Neural progenitor cell (in vitro differentiated cells): ENCODE measurements at regions not wholly inside any gene's neighbourhood (a gene's known extent, or its start where the extent isn't known, plus 50 kb on each side); places are given as distances from the start of the nearest gene placed in this dataset.

Source experiments
- DNase-seq: peaks from one replicate; pipeline ENCODE4 v3.0.0-alpha.2; 2016; ENCODE audit warnings: low spot score
- H2AFZ ChIP-seq: fragments of 200-600 bp; sonication (generic); replicated peaks from 2 replicates; pipeline ENCODE4 v1.6.1; 2016; ENCODE audit warnings: antibody characterized with exemption
- H3F3A ChIP-seq: fragments of 200-600 bp; sonication (generic); 2 replicates; pipeline ENCODE4 v1.6.1; 2016; ENCODE audit warnings: antibody characterized with exemption, low read depth
- H3K27ac ChIP-seq: fragments of 200-600 bp; sonication (generic); 2 replicates; pipeline ENCODE4 v1.5.1; 2016; ENCODE audit warnings: mild to moderate bottlenecking
- H3K27me3 ChIP-seq: fragments of 200-600 bp; sonication (generic); 2 replicates; pipeline ENCODE4 v1.6.1; 2016; ENCODE audit warnings: mild to moderate bottlenecking, moderate library complexity
- H3K36me3 ChIP-seq: fragments of 200-600 bp; sonication (generic); 2 replicates; pipeline ENCODE4 v1.5.1; 2016
- H3K4me1 ChIP-seq: fragments of 200-600 bp; sonication (generic); 2 replicates; pipeline ENCODE4 v1.6.1; 2016; ENCODE audit warnings: mixed run types
- H3K4me2 ChIP-seq: fragments of 200-600 bp; sonication (generic); 2 replicates; pipeline ENCODE4 v1.6.1; 2016
- H3K4me3 ChIP-seq: fragments of 200-600 bp; sonication (generic); 2 replicates; pipeline ENCODE4 v1.5.1; 2016
- H3K79me2 ChIP-seq: fragments of 200-600 bp; sonication (generic); 2 replicates; pipeline ENCODE4 v1.6.1; 2016; ENCODE audit warnings: low read depth
- H3K9ac ChIP-seq: fragments of 200-600 bp; sonication (generic); 2 replicates; pipeline ENCODE4 v1.6.1; 2016
- H3K9me3 ChIP-seq: fragments of 200-600 bp; sonication (generic); 2 replicates; pipeline ENCODE4 v1.5.1; 2016; ENCODE audit warnings: low read depth
- H4K20me1 ChIP-seq: fragments of 200-600 bp; sonication (generic); 2 replicates; pipeline ENCODE4 v1.6.1; 2016; ENCODE audit warnings: low read depth
- H3K27ac Mint-ChIP-seq: 3 replicates; pipeline ENCODE4 v1.8.0; 2021; ENCODE audit warnings: mixed read lengths
- H3K27me3 Mint-ChIP-seq: 2 replicates; pipeline ENCODE4 v1.8.0; 2022; ENCODE audit warnings: low read depth, mild to moderate bottlenecking, inconsistent platforms, moderate library complexity, mixed read lengths; ENCODE audit not compliant: insufficient read depth
- H3K36me3 Mint-ChIP-seq: 3 replicates; pipeline ENCODE4 v1.8.0; 2021; ENCODE audit warnings: mixed read lengths
- H3K4me1 Mint-ChIP-seq: 3 replicates; pipeline ENCODE4 v1.8.0; 2021; ENCODE audit warnings: mixed read lengths
- H3K4me3 Mint-ChIP-seq: 3 replicates; pipeline ENCODE4 v1.8.0; 2021; ENCODE audit warnings: mild to moderate bottlenecking, moderate library complexity, mixed read lengths
- H3K9me3 Mint-ChIP-seq: 3 replicates; pipeline ENCODE4 v1.8.0; 2020; ENCODE audit warnings: mixed read lengths
- CTCF ChIP-seq: fragments of 200-600 bp; sonication (generic); IDR thresholded peaks from 2 replicates; pipeline ENCODE4 v1.5.1; 2017; ENCODE audit warnings: antibody characterized with exemption, mild to moderate bottlenecking
- EZH2 ChIP-seq: fragments of 200-600 bp; sonication (generic); IDR thresholded peaks from 2 replicates; pipeline ENCODE4 v1.6.1; 2017; ENCODE audit warnings: antibody characterized with exemption, mild to moderate bottlenecking, moderate library complexity
- EZH2phosphoT487 ChIP-seq: fragments of 200-600 bp; sonication (generic); IDR thresholded peaks from 2 replicates; pipeline ENCODE4 v1.6.1; 2017; ENCODE audit warnings: antibody characterized with exemption

GRCh38 chr2:39487398-39488250 is 50.5 kb upstream of the MAP4K3 start:
- Histone ChIP-seq H4K20me1 (no peaks in the 10 kb centered on the region), H3K36me3 (no peaks in the 10 kb centered on the region), H3K4me1 (peaks cover 25% of the 10 kb centered on the region), H3K4me3 (no peak overlapping the region), H3K27me3 (no peaks in the 10 kb centered on the region), H2AFZ (peak overlapping the region; percentile 11), H3K79me2 (no peaks in the 10 kb centered on the region), H3K27ac (no peak overlapping the region), H3K9me3 (no peaks in the 10 kb centered on the region), H3K4me2 (peak overlapping the region; percentile 54), H3K9ac (no peak overlapping the region), H3F3A (peaks cover 16% of the 10 kb centered on the region)
- DNase-seq = no peak
- Mint-ChIP-seq H3K9me3 (peaks cover 2% of the 10 kb centered on the region), H3K36me3 (peaks cover 4% of the 10 kb centered on the region), H3K4me1 (peaks cover 25% of the 10 kb centered on the region), H3K27me3 (peaks cover 2% of the 10 kb centered on the region), H3K27ac (no peak overlapping the region), H3K4me3 (no peak overlapping the region)
- no peak for TF ChIP-seq EZH2phosphoT487
- no peak for TF ChIP-seq CTCF
- TF ChIP-seq EZH2 = no peak

GRCh38 chr2:39488450-39488849 is 51.4 kb upstream of the MAP4K3 start:
- no peaks in the 10 kb centered on the region for H3K36me3 ChIP-seq
- DNase-seq = no peak
- H3K27ac Mint-ChIP-seq = no peak overlapping the region
- no peak overlapping the region for H3K4me2 ChIP-seq
- no peak overlapping the region for H3K9ac ChIP-seq
- H2AFZ ChIP-seq = no peak overlapping the region
- H3K4me1 Mint-ChIP-seq = peaks cover 25% of the 10 kb centered on the region
- H3K79me2 ChIP-seq = no peaks in the 10 kb centered on the region
- peaks cover 2% of the 10 kb centered on the region for H3K9me3 Mint-ChIP-seq
- no peaks in the 10 kb centered on the region for H3K27me3 Mint-ChIP-seq
- H3F3A ChIP-seq = peaks cover 14% of the 10 kb centered on the region
- no peaks in the 10 kb centered on the region for H3K9me3 ChIP-seq
- peaks cover 25% of the 10 kb centered on the region for H3K4me1 ChIP-seq
- no peak overlapping the region for H3K27ac ChIP-seq
- no peak overlapping the region for H3K4me3 ChIP-seq
- peaks cover 4% of the 10 kb centered on the region for H3K36me3 Mint-ChIP-seq
- no peaks in the 10 kb centered on the region for H3K27me3 ChIP-seq
- no peak overlapping the region for H3K4me3 Mint-ChIP-seq
- no peaks in the 10 kb centered on the region for H4K20me1 ChIP-seq
- no peak for TF ChIP-seq EZH2

- Histone ChIP-seq H3K4me3 (no peak overlapping the region), H3K27me3 (no peaks in the 10 kb centered on the region), H3F3A (no peaks in the 10 kb centered on the region), H3K4me2 (no peak overlapping the region), H3K79me2 (no peaks in the 10 kb centered on the region), H3K27ac (no peak overlapping the region), H4K20me1 (no peaks in the 10 kb centered on the region), H3K4me1 (peaks cover 9% of the 10 kb centered on the region), H3K9ac (no peak overlapping the region), H2AFZ (no peak overlapping the region), H3K9me3 (no peaks in the 10 kb centered on the region), H3K36me3 (no peaks in the 10 kb centered on the region)
- peaks cover 2% of the 10 kb centered on the region for H3K9me3 Mint-ChIP-seq
- H3K4me1 Mint-ChIP-seq = peaks cover 22% of the 10 kb centered on the region
- no peak overlapping the region for H3K27ac Mint-ChIP-seq
- no peak overlapping the region for H3K4me3 Mint-ChIP-seq
- DNase-seq = no peak
- H3K36me3 Mint-ChIP-seq = peaks cover 6% of the 10 kb centered on the region
- TF ChIP-seq CTCF = no peak
- no peak for TF ChIP-seq EZH2phosphoT487
- TF ChIP-seq EZH2 = no peak
- H3K27me3 Mint-ChIP-seq = no peaks in the 10 kb centered on the region
These were observed 53.5 kb upstream of the MAP4K3 start for GRCh38 chr2:39490586-39490985.

- TF ChIP-seq EZH2phosphoT487 = no peak
- Mint-ChIP-seq H3K36me3 (peaks cover 6% of the 10 kb centered on the region), H3K4me3 (no peak overlapping the region), H3K4me1 (peaks cover 16% of the 10 kb centered on the region), H3K27me3 (peaks cover under 1% of the 10 kb centered on the region), H3K9me3 (peaks cover 2% of the 10 kb centered on the region), H3K27ac (no peak overlapping the region)
- no peak overlapping the region for H2AFZ ChIP-seq
- no peak overlapping the region for H3K4me3 ChIP-seq
- no peaks in the 10 kb centered on the region for H4K20me1 ChIP-seq
- no peaks in the 10 kb centered on the region for H3F3A ChIP-seq
- no peak for DNase-seq
- H3K9ac ChIP-seq = no peak overlapping the region
- H3K27me3 ChIP-seq = no peaks in the 10 kb centered on the region
- no peaks in the 10 kb centered on the region for H3K79me2 ChIP-seq
- H3K27ac ChIP-seq = no peak overlapping the region
- no peaks in the 10 kb centered on the region for H3K36me3 ChIP-seq
- no peak overlapping the region for H3K4me2 ChIP-seq
- H3K9me3 ChIP-seq = no peaks in the 10 kb centered on the region
- peaks cover 9% of the 10 kb centered on the region for H3K4me1 ChIP-seq
These were observed 54.6 kb upstream of the MAP4K3 start for GRCh38 chr2:39491653-39492052.
